ENCODE measurements at regions not wholly inside any gene's neighbourhood (a gene's known extent, or its start where the extent isn't known, plus 50 kb on each side); places are given as distances from the start of the nearest gene placed in this dataset.
"Not testable (repeated sequence)": the region's sequence is repeated elsewhere in the genome, so short reads cannot be mapped to it uniquely, and the experiment has no call there.

- Mint-ChIP-seq H3K4me3 (no peak overlapping the region), H3K27me3 (peaks cover 4% of the 10 kb centered on the region), H3K4me1 (no peaks in the 10 kb centered on the region), H3K27ac (no peak overlapping the region), H3K9me3 (no peaks in the 10 kb centered on the region), H3K36me3 (ENCODE audit: low read depth) (no peaks in the 10 kb centered on the region)
- POLR2A ChIA-PET: no interaction called here
- CTCF ChIA-PET: interaction anchor here (1.2 kb wide), 1 partner anchor 8 kb away, joined by 3 read pairs; no protein-coding TSS in a partner anchor
- DNase-seq: no peak
Observed at GRCh38 chr2:20949256-20949655, 94.6 kb downstream of the APOB start.

GRCh38 chr2:20946468-20946867 lies 97.4 kb downstream of the APOB start:
- Mint-ChIP-seq H3K27ac (no peak overlapping the region), H3K9me3 (no peaks in the 10 kb centered on the region), H3K4me1 (no peaks in the 10 kb centered on the region), H3K36me3 (ENCODE audit: low read depth) (no peaks in the 10 kb centered on the region), H3K4me3 (no peak overlapping the region), H3K27me3 (peaks cover 4% of the 10 kb centered on the region)
- CTCF ChIA-PET: no interaction called here
- DNase-seq: no peak
- POLR2A ChIA-PET: no interaction called here

- H3K27me3 Mint-ChIP-seq: peaks cover 14% of the 10 kb centered on the region
- H3K4me1 Mint-ChIP-seq; H3K36me3 Mint-ChIP-seq (ENCODE audit: low read depth); H3K4me3 Mint-ChIP-seq; H3K27ac Mint-ChIP-seq; CTCF ChIA-PET; POLR2A ChIA-PET; H3K9me3 Mint-ChIP-seq; DNase-seq: not testable (repeated sequence)
Observed at GRCh38 chr2:20943721-20944120, 100.2 kb downstream of the APOB start.

GRCh38 chr2:20942646-20943125 lies 101.2 kb downstream of the APOB start:
- CTCF ChIA-PET: no interaction called here
- Mint-ChIP-seq H3K27ac (no peak overlapping the region), H3K4me3 (no peak overlapping the region), H3K36me3 (ENCODE audit: low read depth) (no peaks in the 10 kb centered on the region), H3K4me1 (no peaks in the 10 kb centered on the region), H3K9me3 (no peaks in the 10 kb centered on the region), H3K27me3 (peaks cover 12% of the 10 kb centered on the region)
- no peak for DNase-seq
- POLR2A ChIA-PET: no interaction called here

- DNase-seq: no peak
- peaks cover 12% of the 10 kb centered on the region for H3K27me3 Mint-ChIP-seq
- H3K9me3 Mint-ChIP-seq: no peaks in the 10 kb centered on the region
- H3K36me3 Mint-ChIP-seq (ENCODE audit: low read depth): no peaks in the 10 kb centered on the region
- no peaks in the 10 kb centered on the region for H3K4me1 Mint-ChIP-seq
- ChIA-PET POLR2A (no interaction called here), CTCF (interaction anchor here (1.0 kb wide), 1 partner anchor 9 kb away, joined by 3 read pairs; no protein-coding TSS in a partner anchor)
- no peak overlapping the region for H3K27ac Mint-ChIP-seq
- H3K4me3 Mint-ChIP-seq: no peak overlapping the region
Observed at GRCh38 chr2:20940856-20941255, 103.0 kb downstream of the APOB start.

- Mint-ChIP-seq H3K36me3 (ENCODE audit: low read depth) (no peaks in the 10 kb centered on the region), H3K27ac (no peak overlapping the region), H3K27me3 (peaks cover 10% of the 10 kb centered on the region), H3K4me1 (no peaks in the 10 kb centered on the region), H3K9me3 (no peaks in the 10 kb centered on the region), H3K4me3 (no peak overlapping the region)
- no peak for DNase-seq
- POLR2A ChIA-PET: no interaction called here
- CTCF ChIA-PET: interaction anchor here (1.0 kb wide), 1 partner anchor 9 kb away, joined by 3 read pairs; no protein-coding TSS in a partner anchor
Observed at GRCh38 chr2:20939931-20940795, 103.7 kb downstream of the APOB start.

GRCh38 chr2:20937353-20937752 lies 106.5 kb downstream of the APOB start:
- CTCF ChIA-PET: no interaction called here
- H3K27ac Mint-ChIP-seq: no peak overlapping the region

GRCh38 chr2:20935168-20935775 lies 108.6 kb downstream of the APOB start:
- POLR2A ChIA-PET: no interaction called here
- Mint-ChIP-seq H3K36me3 (ENCODE audit: low read depth) (no peaks in the 10 kb centered on the region), H3K27me3 (peaks cover 10% of the 10 kb centered on the region), H3K4me3 (no peak overlapping the region), H3K9me3 (no peaks in the 10 kb centered on the region), H3K27ac (no peak overlapping the region), H3K4me1 (no peaks in the 10 kb centered on the region)
- DNase-seq: no peak
- CTCF ChIA-PET: no interaction called here

More at GRCh38 chr2:20937353-20937752, 106.5 kb downstream of the APOB start:
- no peak overlapping the region for H3K4me3 Mint-ChIP-seq
- POLR2A ChIA-PET: no interaction called here
- no peaks in the 10 kb centered on the region for H3K36me3 Mint-ChIP-seq (ENCODE audit: low read depth)
- DNase-seq: no peak
- H3K4me1 Mint-ChIP-seq: no peaks in the 10 kb centered on the region
- H3K27me3 Mint-ChIP-seq: peaks cover 10% of the 10 kb centered on the region
- no peaks in the 10 kb centered on the region for H3K9me3 Mint-ChIP-seq

- ChIA-PET CTCF (no interaction called here), POLR2A (no interaction called here)
- H3K36me3 Mint-ChIP-seq (ENCODE audit: low read depth): no peaks in the 10 kb centered on the region
- H3K27ac Mint-ChIP-seq: no peak overlapping the region
- no peak overlapping the region for H3K4me3 Mint-ChIP-seq
- no peaks in the 10 kb centered on the region for H3K4me1 Mint-ChIP-seq
- no peak for DNase-seq
- peaks cover 7% of the 10 kb centered on the region for H3K27me3 Mint-ChIP-seq
- peaks cover 1% of the 10 kb centered on the region for H3K9me3 Mint-ChIP-seq
Observed at GRCh38 chr2:20934236-20934635, 109.6 kb downstream of the APOB start.

- Mint-ChIP-seq H3K27me3 (peaks cover 2% of the 10 kb centered on the region), H3K36me3 (ENCODE audit: low read depth) (no peaks in the 10 kb centered on the region), H3K4me3 (no peak overlapping the region), H3K27ac (no peak overlapping the region), H3K4me1 (no peaks in the 10 kb centered on the region), H3K9me3 (peaks cover 6% of the 10 kb centered on the region)
- CTCF ChIA-PET: no interaction called here
- no peak for DNase-seq
- POLR2A ChIA-PET: no interaction called here
Observed at GRCh38 chr2:20933714-20934113, 110.2 kb downstream of the APOB start.

- peaks cover 2% of the 10 kb centered on the region for H3K27me3 Mint-ChIP-seq
- H3K27ac Mint-ChIP-seq: no peak overlapping the region
- ChIA-PET POLR2A (no interaction called here), CTCF (no interaction called here)
- peaks cover 6% of the 10 kb centered on the region for H3K9me3 Mint-ChIP-seq
- DNase-seq: no peak
- no peak overlapping the region for H3K4me3 Mint-ChIP-seq
- no peaks in the 10 kb centered on the region for H3K36me3 Mint-ChIP-seq (ENCODE audit: low read depth)
- H3K4me1 Mint-ChIP-seq: no peaks in the 10 kb centered on the region
Observed at GRCh38 chr2:20931346-20931745, 108.4 kb upstream of the LDAH start.

- Mint-ChIP-seq H3K27me3 (peaks cover 2% of the 10 kb centered on the region), H3K9me3 (peaks cover 6% of the 10 kb centered on the region), H3K4me3 (no peak overlapping the region), H3K4me1 (no peaks in the 10 kb centered on the region), H3K36me3 (ENCODE audit: low read depth) (no peaks in the 10 kb centered on the region), H3K27ac (no peak overlapping the region)
- ChIA-PET CTCF (no interaction called here), POLR2A (no interaction called here)
- no peak for DNase-seq
Observed at GRCh38 chr2:20930928-20931327, 108.0 kb upstream of the LDAH start.

GRCh38 chr2:20929721-20930120 lies 106.8 kb upstream of the LDAH start:
- peaks cover 2% of the 10 kb centered on the region for H3K27me3 Mint-ChIP-seq
- no peak overlapping the region for H3K27ac Mint-ChIP-seq
- ChIA-PET CTCF (no interaction called here), POLR2A (no interaction called here)
- no peaks in the 10 kb centered on the region for H3K4me1 Mint-ChIP-seq
- no peak overlapping the region for H3K4me3 Mint-ChIP-seq
- H3K9me3 Mint-ChIP-seq: peaks cover 6% of the 10 kb centered on the region
- no peak for DNase-seq
- no peaks in the 10 kb centered on the region for H3K36me3 Mint-ChIP-seq (ENCODE audit: low read depth)

Measured in activated CD4-positive, alpha-beta T cell treated with anti-CD3 and anti-CD28 coated beads, Interleukin-2, amount 10 ng/mL, durations not matched to agents 7 days and 5 days (primary cell).